Endodermal cell (in vitro differentiated cells): ENCODE measurements at regions not wholly inside any gene's neighbourhood (a gene's known extent, or its start where the extent isn't known, plus 50 kb on each side); places are given as distances from the start of the nearest gene placed in this dataset.

Experiments
- DNase-seq: peaks from one replicate; pipeline ENCODE4 v3.0.0-alpha.2; 2017
- H3K27ac ChIP-seq: 2 replicates; pipeline ENCODE4 v1.5.1; 2013; ENCODE audit warnings: mild to moderate bottlenecking, low read depth, low read length, moderate library complexity
- H3K27me3 ChIP-seq: 2 replicates; pipeline ENCODE4 v1.6.1; 2013; ENCODE audit warnings: mild to moderate bottlenecking, low read length, moderate library complexity; ENCODE audit not compliant: insufficient read depth, control insufficient read depth, poor library complexity, severe bottlenecking
- H3K36me3 ChIP-seq: 2 replicates; pipeline ENCODE4 v1.7.0; 2013; ENCODE audit warnings: mild to moderate bottlenecking, low read length, moderate library complexity; ENCODE audit not compliant: control insufficient read depth, insufficient read depth
- H3K4me1 ChIP-seq: one replicate; pipeline ENCODE4 v1.7.0; 2013; ENCODE audit warnings: low read length; ENCODE audit not compliant: control insufficient read depth, insufficient read depth
- H3K4me3 ChIP-seq: 2 replicates; pipeline ENCODE4 v1.5.1; 2013; ENCODE audit warnings: mild to moderate bottlenecking, low read length, moderate library complexity
- H3K9ac ChIP-seq: 2 replicates; pipeline ENCODE4 v1.6.1; 2013; ENCODE audit warnings: mild to moderate bottlenecking, low read length, moderate library complexity; ENCODE audit not compliant: poor library complexity, severe bottlenecking; ENCODE audit errors: extremely low read depth
- H3K9me3 ChIP-seq: 2 replicates; pipeline ENCODE4 v1.6.1; 2013; ENCODE audit warnings: mild to moderate bottlenecking, low read length, moderate library complexity; ENCODE audit not compliant: control insufficient read depth
- H3K27ac Mint-ChIP-seq: 2 replicates; pipeline ENCODE4 v1.8.0; 2020; ENCODE audit warnings: mixed read lengths
- H3K27me3 Mint-ChIP-seq: 2 replicates; pipeline ENCODE4 v1.8.0; 2021; ENCODE audit warnings: mild to moderate bottlenecking, mixed read lengths; ENCODE audit not compliant: insufficient read depth
- H3K36me3 Mint-ChIP-seq: 2 replicates; pipeline ENCODE4 v1.8.0; 2020; ENCODE audit warnings: low read depth, mixed read lengths
- H3K4me1 Mint-ChIP-seq: 2 replicates; pipeline ENCODE4 v1.8.0; 2020; ENCODE audit warnings: mixed read lengths
- H3K4me3 Mint-ChIP-seq: 2 replicates; pipeline ENCODE4 v1.8.0; 2020; ENCODE audit warnings: mild to moderate bottlenecking, moderate library complexity, mixed read lengths
- H3K9me3 Mint-ChIP-seq: 2 replicates; pipeline ENCODE4 v1.8.0; 2020; ENCODE audit warnings: mild to moderate bottlenecking, mixed read lengths
- WGBS, 2 experiments: methylation state at CpG; one replicate each; pipeline versions ENCODE4 v1.1.5 to v1.1.7; 2013; ENCODE audit warnings: missing lambda C conversion rate in 2 of 2, mixed read lengths in 1 of 2; ENCODE audit not compliant: insufficient coverage in 1 of 2, insufficient read length in 1 of 2; 5-methylcytosine and 5-hydroxymethylcytosine counted together
- TF ChIP-seq, protein P1 (sequence below): fragments of 200-600 bp; sonication (generic); conservative IDR thresholded peaks from 2 replicates; pipeline ENCODE4 v1.5.0; 2021; ENCODE audit warnings: antibody characterized with exemption, mild to moderate bottlenecking

GRCh38 chr11:119889728-119890280, 160.8 kb upstream of the NECTIN1 start:
- Mint-ChIP-seq H3K36me3 (no peaks in the 10 kb centered on the region), H3K9me3 (no peaks in the 10 kb centered on the region), H3K27me3 (no peaks in the 10 kb centered on the region), H3K4me1 (peaks cover 58% of the 10 kb centered on the region), H3K27ac (no peak overlapping the region), H3K4me3 (no peak overlapping the region)
- WGBS, 2 experiments: 89 to 100% methylated on average over 1 to 4 of the region's 4 CpGs
- Histone ChIP-seq H3K27ac (no peak overlapping the region), H3K9me3 (no peaks in the 10 kb centered on the region), H3K36me3 (no peaks in the 10 kb centered on the region), H3K27me3 (no peaks in the 10 kb centered on the region), H3K9ac (no peak overlapping the region), H3K4me1 (peaks cover 47% of the 10 kb centered on the region), H3K4me3 (no peak overlapping the region)
- TF ChIP-seq, protein P1, sequence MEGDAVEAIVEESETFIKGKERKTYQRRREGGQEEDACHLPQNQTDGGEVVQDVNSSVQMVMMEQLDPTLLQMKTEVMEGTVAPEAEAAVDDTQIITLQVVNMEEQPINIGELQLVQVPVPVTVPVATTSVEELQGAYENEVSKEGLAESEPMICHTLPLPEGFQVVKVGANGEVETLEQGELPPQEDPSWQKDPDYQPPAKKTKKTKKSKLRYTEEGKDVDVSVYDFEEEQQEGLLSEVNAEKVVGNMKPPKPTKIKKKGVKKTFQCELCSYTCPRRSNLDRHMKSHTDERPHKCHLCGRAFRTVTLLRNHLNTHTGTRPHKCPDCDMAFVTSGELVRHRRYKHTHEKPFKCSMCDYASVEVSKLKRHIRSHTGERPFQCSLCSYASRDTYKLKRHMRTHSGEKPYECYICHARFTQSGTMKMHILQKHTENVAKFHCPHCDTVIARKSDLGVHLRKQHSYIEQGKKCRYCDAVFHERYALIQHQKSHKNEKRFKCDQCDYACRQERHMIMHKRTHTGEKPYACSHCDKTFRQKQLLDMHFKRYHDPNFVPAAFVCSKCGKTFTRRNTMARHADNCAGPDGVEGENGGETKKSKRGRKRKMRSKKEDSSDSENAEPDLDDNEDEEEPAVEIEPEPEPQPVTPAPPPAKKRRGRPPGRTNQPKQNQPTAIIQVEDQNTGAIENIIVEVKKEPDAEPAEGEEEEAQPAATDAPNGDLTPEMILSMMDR: no peak
- no peak for DNase-seq

- H3K9me3 ChIP-seq: no peaks in the 10 kb centered on the region
- H3K36me3 ChIP-seq: no peaks in the 10 kb centered on the region
- Mint-ChIP-seq H3K27ac (no peak overlapping the region), H3K36me3 (no peaks in the 10 kb centered on the region), H3K9me3 (no peaks in the 10 kb centered on the region), H3K4me3 (no peak overlapping the region), H3K27me3 (no peaks in the 10 kb centered on the region), H3K4me1 (peaks cover 62% of the 10 kb centered on the region)
- no peak for DNase-seq
- H3K4me3 ChIP-seq: no peak overlapping the region
- H3K4me1 ChIP-seq: peaks cover 47% of the 10 kb centered on the region
- H3K27ac ChIP-seq: no peak overlapping the region
- WGBS, 2 experiments: 91 to 100% methylated on average over 1 to 5 of the region's 5 CpGs
- no peaks in the 10 kb centered on the region for H3K27me3 ChIP-seq
- TF ChIP-seq, protein P1: no peak
- H3K9ac ChIP-seq: no peak overlapping the region
Observed at GRCh38 chr11:119889111-119889510, 160.1 kb upstream of the NECTIN1 start.

DNA sequence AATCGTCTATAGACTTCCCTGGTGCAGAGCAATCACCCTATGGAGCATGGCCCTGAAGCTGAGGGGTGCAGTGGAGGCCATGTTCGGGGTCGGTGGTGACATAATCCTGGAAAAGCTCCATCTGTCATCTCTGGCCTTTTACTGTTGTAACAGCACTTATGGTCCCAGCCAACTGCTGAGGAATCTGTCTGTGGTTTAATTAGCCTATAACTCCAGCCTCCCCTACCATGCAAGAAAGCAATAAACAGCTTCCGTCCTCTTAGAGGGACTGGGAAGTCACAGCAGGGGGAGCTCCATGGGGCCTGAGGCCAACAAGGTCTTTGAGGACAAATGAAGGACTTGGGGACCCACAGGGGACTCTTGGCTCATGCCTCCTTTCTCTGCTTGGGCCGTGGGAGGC, 159.1 kb upstream of the NECTIN1 start:
- no peaks in the 10 kb centered on the region for H3K9me3 ChIP-seq
- Mint-ChIP-seq H3K27ac (no peak overlapping the region), H3K4me3 (no peak overlapping the region), H3K36me3 (no peaks in the 10 kb centered on the region), H3K4me1 (peaks cover 60% of the 10 kb centered on the region), H3K27me3 (no peaks in the 10 kb centered on the region), H3K9me3 (no peaks in the 10 kb centered on the region)
- no peak for DNase-seq
- H3K9ac ChIP-seq: no peak overlapping the region
- peaks cover 47% of the 10 kb centered on the region for H3K4me1 ChIP-seq
- H3K36me3 ChIP-seq: no peaks in the 10 kb centered on the region
- H3K4me3 ChIP-seq: no peak overlapping the region
- TF ChIP-seq, protein P1: no peak
- H3K27ac ChIP-seq: no peak overlapping the region
- peaks cover 3% of the 10 kb centered on the region for H3K27me3 ChIP-seq
- 93 to 96% methylated on average over 5 of the region's 5 CpGs for WGBS, 2 experiments
